ENCODE measurements at regions not wholly inside any gene's neighbourhood (a gene's known extent, or its start where the extent isn't known, plus 50 kb on each side); places are given as distances from the start of the nearest gene placed in this dataset.

DNA sequence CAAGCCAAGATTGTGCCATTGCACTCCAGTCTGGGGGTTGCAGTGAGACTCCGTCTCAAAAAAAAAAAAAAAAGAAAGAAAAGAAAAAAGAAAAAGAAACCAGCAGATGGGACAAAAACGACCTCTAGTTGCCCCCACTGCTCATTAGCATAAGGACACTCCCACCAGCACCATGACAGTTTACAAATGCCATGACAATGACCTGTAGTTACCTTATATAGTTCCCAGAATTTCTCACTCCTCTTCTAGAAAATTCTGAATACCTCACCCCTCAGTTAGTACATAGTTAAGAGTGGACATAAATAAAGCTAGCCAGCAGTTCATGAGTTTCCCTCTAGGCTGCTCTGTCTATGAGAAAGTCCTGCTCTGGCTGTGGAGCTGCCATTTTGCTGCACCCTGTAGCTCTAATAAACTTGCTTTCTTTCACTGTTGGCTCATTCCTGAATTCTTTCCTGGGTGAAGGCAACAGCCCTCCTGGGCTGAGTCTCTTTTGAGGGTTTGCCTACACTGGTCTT, 276.8 kb upstream of the AKR1E2 start:
- no peak for TF ChIP-seq FOXM1 (IDR thresholded peaks at IDR 0.05; ENCODE audit: borderline replicate concordance, low read depth)
- no peak for TF ChIP-seq TEAD4 (IDR thresholded peaks at IDR 0.05)

DNA sequence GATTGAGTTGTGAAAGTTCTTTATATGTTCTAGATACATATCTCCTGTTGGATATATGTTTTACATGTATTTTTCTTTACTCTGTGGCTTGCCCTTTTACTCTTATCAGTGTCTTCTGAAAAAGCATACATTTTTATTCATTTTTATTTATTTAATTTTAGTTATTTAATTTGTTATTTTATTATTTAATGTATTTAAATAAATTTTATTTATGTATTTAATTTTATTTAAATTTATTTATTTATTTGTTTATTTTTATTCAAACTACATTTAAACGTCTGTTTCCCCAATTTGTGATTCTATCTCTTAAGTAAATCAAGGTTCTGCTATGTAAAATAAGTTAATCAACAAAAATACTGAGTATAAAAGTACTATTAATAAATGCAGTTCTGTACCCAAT, 279.1 kb upstream of the AKR1E2 start:
- TF ChIP-seq, protein P1, sequence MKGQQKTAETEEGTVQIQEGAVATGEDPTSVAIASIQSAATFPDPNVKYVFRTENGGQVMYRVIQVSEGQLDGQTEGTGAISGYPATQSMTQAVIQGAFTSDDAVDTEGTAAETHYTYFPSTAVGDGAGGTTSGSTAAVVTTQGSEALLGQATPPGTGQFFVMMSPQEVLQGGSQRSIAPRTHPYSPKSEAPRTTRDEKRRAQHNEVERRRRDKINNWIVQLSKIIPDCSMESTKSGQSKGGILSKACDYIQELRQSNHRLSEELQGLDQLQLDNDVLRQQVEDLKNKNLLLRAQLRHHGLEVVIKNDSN (IDR thresholded peaks at IDR 0.05) = no peak
- no peak for TF ChIP-seq EGR1 (IDR thresholded peaks at IDR 0.05)
- TF ChIP-seq, protein P2, sequence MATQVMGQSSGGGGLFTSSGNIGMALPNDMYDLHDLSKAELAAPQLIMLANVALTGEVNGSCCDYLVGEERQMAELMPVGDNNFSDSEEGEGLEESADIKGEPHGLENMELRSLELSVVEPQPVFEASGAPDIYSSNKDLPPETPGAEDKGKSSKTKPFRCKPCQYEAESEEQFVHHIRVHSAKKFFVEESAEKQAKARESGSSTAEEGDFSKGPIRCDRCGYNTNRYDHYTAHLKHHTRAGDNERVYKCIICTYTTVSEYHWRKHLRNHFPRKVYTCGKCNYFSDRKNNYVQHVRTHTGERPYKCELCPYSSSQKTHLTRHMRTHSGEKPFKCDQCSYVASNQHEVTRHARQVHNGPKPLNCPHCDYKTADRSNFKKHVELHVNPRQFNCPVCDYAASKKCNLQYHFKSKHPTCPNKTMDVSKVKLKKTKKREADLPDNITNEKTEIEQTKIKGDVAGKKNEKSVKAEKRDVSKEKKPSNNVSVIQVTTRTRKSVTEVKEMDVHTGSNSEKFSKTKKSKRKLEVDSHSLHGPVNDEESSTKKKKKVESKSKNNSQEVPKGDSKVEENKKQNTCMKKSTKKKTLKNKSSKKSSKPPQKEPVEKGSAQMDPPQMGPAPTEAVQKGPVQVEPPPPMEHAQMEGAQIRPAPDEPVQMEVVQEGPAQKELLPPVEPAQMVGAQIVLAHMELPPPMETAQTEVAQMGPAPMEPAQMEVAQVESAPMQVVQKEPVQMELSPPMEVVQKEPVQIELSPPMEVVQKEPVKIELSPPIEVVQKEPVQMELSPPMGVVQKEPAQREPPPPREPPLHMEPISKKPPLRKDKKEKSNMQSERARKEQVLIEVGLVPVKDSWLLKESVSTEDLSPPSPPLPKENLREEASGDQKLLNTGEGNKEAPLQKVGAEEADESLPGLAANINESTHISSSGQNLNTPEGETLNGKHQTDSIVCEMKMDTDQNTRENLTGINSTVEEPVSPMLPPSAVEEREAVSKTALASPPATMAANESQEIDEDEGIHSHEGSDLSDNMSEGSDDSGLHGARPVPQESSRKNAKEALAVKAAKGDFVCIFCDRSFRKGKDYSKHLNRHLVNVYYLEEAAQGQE (IDR thresholded peaks at IDR 0.05; ENCODE audit: low read depth) = no peak
- no peak for TF ChIP-seq CEBPB (IDR thresholded peaks at IDR 0.05)
- TF ChIP-seq FOXM1 (IDR thresholded peaks at IDR 0.05; ENCODE audit: borderline replicate concordance, low read depth) = no peak
- no peak for TF ChIP-seq CREB1 (IDR thresholded peaks at IDR 0.05; ENCODE audit: low read depth)
- TF ChIP-seq, protein P3, sequence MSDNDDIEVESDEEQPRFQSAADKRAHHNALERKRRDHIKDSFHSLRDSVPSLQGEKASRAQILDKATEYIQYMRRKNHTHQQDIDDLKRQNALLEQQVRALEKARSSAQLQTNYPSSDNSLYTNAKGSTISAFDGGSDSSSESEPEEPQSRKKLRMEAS (IDR thresholded peaks at IDR 0.05) = no peak
- no peak for TF ChIP-seq TAF1 (IDR thresholded peaks at IDR 0.05; ENCODE audit: low read depth)
- TF ChIP-seq NFIC (IDR thresholded peaks at IDR 0.05) = no peak
- TF ChIP-seq TCF12 (IDR thresholded peaks at IDR 0.05; ENCODE audit: low read depth) = no peak
- TF ChIP-seq TEAD4 (IDR thresholded peaks at IDR 0.05) = no peak

DNA sequence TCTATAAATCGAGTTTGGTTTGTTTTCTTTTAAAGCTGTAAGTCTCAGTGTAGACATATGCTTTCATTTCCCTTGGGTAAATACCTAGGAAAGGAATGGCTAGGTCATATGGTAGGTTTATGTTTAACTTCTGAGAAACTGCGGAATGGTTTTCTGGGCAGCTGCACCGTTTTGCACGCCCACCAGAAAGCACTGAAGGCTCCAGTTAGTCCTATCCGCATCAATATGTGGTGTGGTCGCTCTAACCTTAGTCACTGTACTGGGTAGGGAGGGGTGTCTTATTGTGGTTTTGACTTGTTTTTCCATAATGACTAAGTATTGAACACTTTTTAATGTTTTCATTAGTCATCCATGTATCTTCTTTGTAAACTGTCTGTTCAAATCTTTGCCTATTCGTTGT, 279.5 kb upstream of the AKR1E2 start:
- no peak for TF ChIP-seq CEBPB (IDR thresholded peaks at IDR 0.05)
- no peak for TF ChIP-seq TAF1 (IDR thresholded peaks at IDR 0.05; ENCODE audit: low read depth)
- no peak for TF ChIP-seq EGR1 (IDR thresholded peaks at IDR 0.05)
- TF ChIP-seq EP300 (IDR thresholded peaks at IDR 0.05; ENCODE audit: borderline replicate concordance) = no peak
- TF ChIP-seq, protein P3 (IDR thresholded peaks at IDR 0.05) = no peak
- TF ChIP-seq YY1 (IDR thresholded peaks at IDR 0.05; ENCODE audit: low read depth) = no peak
- TF ChIP-seq, protein P1 (IDR thresholded peaks at IDR 0.05) = no peak
- TF ChIP-seq NFIC (IDR thresholded peaks at IDR 0.05) = no peak
- TF ChIP-seq RAD21 (IDR thresholded peaks at IDR 0.05; ENCODE audit: low read depth) = no peak
- TF ChIP-seq FOXM1 (IDR thresholded peaks at IDR 0.05; ENCODE audit: borderline replicate concordance, low read depth) = no peak
- TF ChIP-seq ZBTB7A (IDR thresholded peaks at IDR 0.05; ENCODE audit: low read depth) = no peak
- TF ChIP-seq, protein P2 (IDR thresholded peaks at IDR 0.05; ENCODE audit: low read depth) = no peak
- no peak for TF ChIP-seq TCF12 (IDR thresholded peaks at IDR 0.05; ENCODE audit: low read depth)
- no peak for TF ChIP-seq CREB1 (IDR thresholded peaks at IDR 0.05; ENCODE audit: low read depth)

DNA sequence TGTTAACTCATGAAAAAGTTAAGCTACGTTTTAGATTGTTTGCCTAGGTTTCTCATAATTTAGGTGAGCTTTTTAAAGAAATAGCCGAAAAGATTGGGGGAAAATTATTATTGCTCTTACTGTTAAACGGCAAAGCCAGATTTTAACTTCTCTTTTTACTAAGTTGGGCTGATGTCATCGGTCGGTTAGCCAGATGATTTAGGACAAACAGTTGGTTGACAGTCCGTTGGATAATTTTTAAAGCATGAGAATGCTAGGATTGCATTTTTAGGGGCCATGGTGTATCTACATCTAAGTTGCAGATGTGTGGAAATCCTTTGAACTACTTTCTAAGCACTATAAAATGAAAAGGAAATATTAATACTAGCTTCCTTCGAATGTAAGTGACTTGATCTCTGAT, 280.9 kb upstream of the AKR1E2 start:
- TF ChIP-seq NFIC (IDR thresholded peaks at IDR 0.05) = no peak
- TF ChIP-seq TCF12 (IDR thresholded peaks at IDR 0.05; ENCODE audit: low read depth) = no peak
- TF ChIP-seq TAF1 (IDR thresholded peaks at IDR 0.05; ENCODE audit: low read depth) = no peak
- TF ChIP-seq, protein P1 (IDR thresholded peaks at IDR 0.05) = no peak
- no peak for TF ChIP-seq ZBTB7A (IDR thresholded peaks at IDR 0.05; ENCODE audit: low read depth)
- TF ChIP-seq EGR1 (IDR thresholded peaks at IDR 0.05) = no peak
- TF ChIP-seq CEBPB (IDR thresholded peaks at IDR 0.05) = no peak
- TF ChIP-seq FOXM1 (IDR thresholded peaks at IDR 0.05; ENCODE audit: borderline replicate concordance, low read depth) = no peak
- no peak for TF ChIP-seq TEAD4 (IDR thresholded peaks at IDR 0.05)
- TF ChIP-seq YY1 (IDR thresholded peaks at IDR 0.05; ENCODE audit: low read depth) = no peak
- no peak for TF ChIP-seq CREB1 (IDR thresholded peaks at IDR 0.05; ENCODE audit: low read depth)
- no peak for TF ChIP-seq EP300 (IDR thresholded peaks at IDR 0.05; ENCODE audit: borderline replicate concordance)
- TF ChIP-seq, protein P3 (IDR thresholded peaks at IDR 0.05) = no peak
- TF ChIP-seq, protein P2 (IDR thresholded peaks at IDR 0.05; ENCODE audit: low read depth) = no peak
- no peak for TF ChIP-seq RAD21 (IDR thresholded peaks at IDR 0.05; ENCODE audit: low read depth)

All from Ishikawa (cell line).